GM21447 (cell line): ENCODE measurements at regions not wholly inside any gene's neighbourhood (a gene's known extent, or its start where the extent isn't known, plus 50 kb on each side); places are given as distances from the start of the nearest gene placed in this dataset.

Experiments
- ATAC-seq: cut with Tn5 transposase; IDR thresholded peaks from one replicate; pipeline ENCODE4 v1.9.1; 2021; ENCODE audit not compliant: unreplicated experiment

DNA sequence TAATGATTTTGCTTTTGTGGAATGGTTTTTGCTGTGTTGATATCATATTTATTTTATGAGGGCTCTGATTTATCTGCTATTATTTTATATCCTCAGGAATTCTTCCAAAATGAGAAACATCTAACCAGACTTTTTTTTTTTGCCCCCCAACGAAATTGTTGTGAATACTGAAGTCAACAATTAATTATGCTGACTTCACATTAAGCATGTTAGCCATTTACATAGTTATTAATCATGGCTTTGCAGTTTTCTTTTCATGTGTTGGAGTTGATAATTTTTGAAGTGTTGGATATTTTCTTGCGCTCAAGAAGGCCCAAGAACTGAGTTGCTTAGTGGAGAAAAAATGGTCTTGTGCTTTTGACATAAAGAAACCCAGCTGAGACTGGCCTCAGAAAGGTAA is 246.6 kb upstream of the CRY1 start:
- ATAC-seq, result no peak

DNA sequence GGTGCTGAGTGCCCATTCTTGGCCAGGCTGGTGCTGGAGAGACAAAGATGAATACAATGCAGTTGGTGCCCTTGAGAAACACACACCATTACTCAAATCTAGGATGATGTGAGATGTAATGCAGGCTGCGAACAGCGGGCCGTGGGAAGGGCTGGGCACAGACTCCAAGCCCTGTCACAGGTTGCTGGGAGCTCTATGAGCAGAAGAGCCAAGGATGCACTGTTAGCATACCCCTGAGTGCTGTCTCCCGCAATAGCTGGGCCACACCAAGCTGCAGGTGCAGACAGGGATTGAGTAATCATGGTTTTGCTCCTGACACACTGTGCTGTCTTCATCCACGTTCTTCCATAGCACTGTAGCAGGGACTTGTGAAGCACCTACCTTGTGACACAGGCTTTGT is 247.5 kb upstream of the CRY1 start:
- ATAC-seq, result no peak

DNA sequence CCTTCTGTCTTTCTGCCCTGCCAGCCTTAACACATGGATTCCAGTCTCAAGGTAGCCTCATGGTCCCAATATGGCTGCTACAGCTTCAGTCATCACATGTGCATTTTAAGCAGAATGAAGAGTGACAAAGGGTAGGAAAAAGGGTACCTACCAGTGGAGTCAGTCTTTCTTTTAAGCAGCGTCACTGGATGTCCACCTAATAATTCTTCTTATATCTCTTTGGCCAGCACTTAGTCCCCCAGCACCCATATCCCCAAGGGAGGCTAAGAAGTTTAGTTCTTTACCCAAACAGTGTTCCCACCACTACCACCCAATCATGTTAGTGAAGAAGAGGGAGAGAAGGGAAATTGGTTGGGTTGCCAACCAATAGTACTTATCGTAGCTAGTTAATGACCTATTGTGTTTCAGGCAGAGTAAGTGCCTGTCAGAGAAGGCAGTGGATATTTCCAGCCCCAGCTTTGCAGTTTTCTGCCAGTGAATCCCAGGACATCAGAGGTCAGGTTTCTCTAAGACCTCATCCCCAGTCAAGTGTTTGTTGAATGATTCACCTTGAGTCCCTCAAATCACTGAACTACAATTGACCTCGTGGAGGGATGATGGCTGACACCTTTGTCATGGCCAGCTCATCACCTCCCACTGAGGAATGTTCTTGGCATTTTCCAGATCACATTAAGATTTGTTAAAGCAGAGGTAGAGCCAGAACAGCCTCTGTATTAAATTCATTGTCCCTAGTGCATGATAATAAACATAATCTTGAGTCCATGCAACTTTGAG is 250.9 kb upstream of the CRY1 start:
- no peak for ATAC-seq

DNA sequence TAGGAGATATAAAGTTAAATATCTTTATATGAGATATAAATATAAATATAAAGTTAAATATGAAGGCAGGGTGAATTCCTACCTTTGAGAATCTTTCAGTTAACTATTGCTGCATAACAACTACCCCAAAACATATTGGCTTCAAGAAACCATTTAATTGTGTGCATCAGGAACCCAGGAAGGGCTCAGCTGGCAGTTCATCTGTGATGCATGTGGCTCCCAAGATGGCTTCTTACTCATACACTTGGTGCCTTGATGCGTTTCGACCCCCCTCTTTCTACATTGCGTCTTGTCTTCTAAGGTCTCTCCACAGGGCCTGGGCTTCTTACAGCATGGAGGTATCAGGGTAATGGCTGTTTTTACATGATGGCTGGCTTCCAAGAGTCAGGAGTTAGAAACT is 253.9 kb upstream of the CRY1 start:
- ATAC-seq, result no peak

DNA sequence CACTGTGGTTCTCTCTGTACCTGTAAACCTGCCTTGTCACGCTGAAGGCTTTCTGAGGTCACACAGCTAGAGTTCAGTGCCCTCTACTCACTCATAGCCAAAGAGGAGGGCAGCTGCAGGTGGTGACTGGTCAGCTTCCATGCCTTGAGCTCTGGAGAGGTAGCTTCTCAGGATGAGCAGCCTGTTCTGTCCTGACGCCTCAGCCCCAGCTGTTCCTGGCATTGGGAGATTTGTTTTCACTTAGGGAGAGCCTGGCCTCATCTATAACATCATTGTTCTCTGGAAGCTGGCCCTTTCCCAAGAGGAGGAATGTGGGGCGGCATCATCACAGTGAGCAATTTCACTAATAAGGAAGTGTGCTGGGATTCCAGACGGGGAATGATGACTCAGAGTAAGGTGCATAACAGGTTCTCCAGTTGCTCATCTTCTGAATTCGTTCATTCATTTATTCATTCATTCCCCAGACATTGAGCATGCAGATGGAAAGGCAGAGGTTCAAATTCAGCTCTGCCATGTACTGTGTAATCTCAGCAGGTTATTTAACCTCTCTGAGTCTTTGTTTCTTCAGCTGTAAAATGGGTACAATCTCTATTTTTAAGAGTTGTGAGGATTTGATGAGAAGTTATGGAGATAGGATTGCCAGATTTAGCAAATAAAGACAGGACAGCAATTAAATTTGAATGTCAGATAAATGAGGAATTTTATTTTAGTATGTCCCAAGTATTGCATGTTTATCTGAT is 255.8 kb upstream of the CRY1 start:
- no peak for ATAC-seq

DNA sequence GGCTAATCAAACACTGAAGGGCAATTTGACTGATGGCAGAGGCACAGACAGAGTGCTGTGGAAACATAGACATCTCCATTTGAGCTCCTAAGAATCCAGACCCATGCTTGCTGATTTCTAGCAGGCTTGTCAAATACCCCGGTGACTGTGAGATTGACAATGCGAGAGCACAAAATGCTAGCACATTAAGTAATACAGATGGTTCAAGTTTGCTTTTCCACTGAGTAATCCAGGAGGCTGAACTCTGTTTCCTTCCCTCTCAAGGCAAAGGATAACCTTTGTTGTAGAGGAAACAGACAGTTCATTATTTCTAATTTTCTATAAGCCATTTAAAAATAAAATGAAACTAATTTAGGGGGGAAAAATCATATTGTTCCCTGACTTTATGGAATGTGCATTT is 256.5 kb upstream of the CRY1 start:
- no peak for ATAC-seq

DNA sequence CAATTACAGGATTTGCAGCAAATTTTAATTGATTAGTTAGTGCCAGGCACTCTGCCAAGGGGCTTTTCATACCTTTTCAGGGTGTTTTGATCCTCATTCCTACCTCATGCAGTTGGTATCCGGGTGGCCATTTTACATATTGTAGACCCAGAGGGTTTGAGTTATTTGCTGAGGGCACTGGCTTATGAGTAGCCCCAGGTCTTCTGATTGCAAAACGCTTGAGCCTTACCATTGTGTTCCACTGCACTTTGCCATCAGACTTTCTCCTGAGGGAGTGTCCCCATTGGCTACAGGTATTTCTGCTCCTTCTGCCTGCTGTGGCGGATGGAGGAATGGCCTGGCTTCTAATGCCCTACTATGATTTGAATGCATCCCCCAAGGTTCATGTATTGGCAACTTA is 257.8 kb upstream of the CRY1 start:
- ATAC-seq, result no peak

DNA sequence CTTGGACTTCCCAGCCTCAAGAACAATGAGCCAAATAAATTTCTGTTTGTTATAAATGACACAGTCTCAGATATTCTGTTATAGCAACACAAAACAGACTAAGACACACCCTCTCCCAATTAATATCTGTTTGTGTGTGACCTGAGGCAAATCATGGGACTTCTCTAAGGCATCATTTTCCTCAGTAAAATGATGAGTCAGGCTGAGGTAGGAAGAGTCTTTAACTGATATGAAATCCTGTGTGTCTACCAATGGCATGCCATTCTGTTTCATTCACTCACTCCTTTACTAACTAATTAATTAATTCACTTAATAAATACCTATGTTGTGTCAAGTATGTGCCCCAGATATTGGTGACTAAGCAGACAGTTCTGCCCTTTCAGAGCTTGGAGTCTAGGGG is 258.4 kb upstream of the CRY1 start:
- ATAC-seq, result no peak

DNA sequence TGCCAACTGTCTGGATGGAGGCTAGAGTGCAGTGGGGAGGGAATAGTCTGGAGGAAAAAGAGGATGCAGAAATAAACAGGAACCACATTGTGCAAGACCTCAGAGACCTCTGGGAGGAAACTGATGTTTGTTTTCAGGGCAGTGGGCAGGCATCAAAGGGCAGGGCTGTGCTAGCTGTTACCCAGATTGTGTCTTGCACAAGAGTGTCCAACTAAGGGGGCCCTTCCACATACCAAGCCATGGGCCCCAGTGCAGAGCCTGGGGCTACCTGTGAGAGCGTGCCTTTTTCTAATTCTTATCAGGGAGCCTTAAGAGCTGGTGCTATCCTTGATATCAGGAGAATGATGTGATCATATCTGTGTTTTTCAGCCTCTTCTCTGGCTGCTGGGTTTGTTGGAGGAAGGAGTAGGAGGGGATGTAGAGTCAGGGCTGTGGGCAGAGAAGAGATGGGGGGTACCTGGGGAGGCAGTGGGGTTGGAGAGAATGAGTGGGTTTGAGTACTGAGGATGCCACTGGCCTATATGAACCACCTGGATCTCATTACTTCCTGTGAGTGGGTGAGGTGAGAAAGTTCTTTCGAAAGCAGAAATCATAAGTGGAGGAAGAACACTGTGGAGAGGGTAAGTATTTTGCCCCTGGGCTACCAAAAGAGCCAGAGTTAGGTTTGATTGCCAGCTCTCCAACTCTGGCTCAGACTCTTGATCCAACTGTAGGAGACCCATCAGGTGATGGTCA is 259.2 kb upstream of the CRY1 start:
- ATAC-seq, result no peak

DNA sequence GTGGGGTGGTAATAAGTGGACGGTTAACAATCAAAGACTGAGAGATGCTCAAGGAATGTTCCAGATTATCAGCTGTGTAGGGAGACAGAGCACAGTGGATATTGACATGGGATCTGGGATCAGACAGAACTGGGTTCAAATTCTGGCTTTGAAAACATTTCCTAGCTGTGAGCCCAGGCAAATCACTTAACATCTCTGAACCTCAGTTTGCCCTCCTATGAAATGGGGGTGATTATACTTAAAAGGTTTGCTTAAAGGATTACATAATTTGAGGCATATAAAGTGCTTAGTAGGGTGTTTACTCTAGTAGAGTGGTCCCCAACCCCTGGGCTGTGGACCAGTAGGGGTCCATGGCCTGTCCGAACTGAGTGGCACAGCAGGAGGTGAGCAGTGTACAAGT is 260.0 kb upstream of the CRY1 start:
- no peak for ATAC-seq

DNA sequence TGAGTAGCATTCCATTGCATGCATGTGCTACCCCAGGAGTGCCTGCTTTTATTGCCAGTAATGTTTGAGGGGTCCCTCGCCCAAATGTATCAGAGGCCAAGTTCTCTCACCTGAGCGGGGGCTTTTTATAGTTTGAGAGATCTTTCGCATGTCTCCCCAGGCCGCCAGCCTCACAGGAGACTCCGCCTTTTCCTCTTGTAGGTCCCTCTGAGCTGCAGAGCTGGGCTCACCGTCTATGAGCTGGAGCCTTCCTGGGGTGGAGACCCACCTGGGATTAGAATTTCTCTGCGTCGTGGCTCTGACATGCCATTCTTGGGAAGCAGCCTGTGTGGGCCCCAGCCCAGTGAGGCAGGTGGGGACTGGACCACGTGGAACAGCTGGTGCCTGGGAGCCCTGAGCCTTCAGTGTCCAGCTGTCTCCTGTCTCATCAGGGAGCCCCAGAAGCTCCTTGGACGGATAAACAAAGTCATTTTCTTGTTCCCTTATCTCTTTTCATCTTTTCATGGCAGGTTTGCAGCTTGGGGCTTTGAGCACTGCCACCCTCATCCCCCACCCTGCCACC is 261.7 kb upstream of the CRY1 start:
- no peak for ATAC-seq

DNA sequence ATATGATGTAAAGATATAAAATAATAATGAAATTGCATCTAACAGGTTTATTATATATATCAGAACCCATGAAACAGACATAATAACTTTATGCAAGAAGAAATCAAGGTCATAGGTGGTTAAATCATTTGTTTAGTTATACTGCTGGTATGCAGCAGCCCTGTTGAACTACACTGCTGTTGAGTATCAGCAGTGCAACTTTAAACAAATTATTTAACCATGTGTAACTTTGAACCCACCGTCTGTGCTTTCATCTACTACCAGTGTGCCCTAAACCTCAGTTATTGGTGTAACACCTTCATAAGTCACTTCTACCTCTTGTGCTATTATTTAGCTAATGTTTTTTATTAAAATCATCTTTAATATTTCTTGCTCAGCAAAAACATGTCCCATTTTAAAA is 262.3 kb upstream of the CRY1 start:
- no peak for ATAC-seq

DNA sequence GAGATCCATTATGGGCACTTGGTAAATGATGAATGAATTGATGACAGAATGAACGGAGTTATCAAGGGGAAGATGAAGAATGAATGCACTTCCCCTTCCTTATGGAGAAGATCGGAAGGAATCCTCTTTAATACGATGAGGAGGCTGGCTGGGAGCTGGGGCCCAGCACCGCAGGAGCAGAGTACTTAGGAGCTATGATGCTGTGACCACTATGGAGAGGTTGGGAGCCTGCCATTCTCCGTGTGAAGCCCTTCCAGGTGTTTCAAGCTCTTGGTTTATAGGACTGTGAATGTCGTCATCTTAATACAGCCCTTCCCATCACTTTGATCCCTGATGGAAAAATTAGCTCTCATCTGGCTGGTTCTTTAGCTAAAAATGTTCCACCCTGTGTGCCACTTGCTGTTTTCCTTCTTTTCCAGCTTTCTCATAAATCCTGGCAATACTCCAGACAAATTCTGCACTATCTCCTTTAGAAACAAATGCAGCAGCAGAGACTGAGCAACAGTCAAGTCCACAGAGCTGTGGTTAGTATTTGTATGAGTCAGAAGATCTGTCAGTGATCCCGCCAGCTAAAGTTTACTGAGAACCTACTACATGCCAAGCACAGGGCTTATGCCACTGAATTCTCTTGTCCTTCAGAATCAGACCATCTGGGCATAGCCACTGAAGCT is 263.1 kb upstream of the CRY1 start:
- no peak for ATAC-seq

DNA sequence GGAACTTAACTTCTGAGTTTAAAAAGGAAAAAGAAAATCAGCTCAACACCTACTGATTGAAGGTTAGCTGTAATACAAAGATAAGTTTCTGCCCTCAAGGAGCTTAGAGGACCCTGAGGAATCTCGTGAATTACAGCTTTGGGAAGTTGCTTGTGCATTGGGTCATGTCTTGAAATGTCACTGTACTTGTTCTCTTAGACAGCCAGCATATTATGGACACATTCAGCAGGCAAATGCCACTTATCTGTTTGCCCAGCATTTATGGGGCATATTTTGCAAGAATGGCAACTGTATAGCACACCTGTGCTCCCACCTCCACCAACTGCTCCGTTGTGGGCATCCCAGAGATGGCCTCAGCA is 263.6 kb upstream of the CRY1 start:
- ATAC-seq, result no peak

DNA sequence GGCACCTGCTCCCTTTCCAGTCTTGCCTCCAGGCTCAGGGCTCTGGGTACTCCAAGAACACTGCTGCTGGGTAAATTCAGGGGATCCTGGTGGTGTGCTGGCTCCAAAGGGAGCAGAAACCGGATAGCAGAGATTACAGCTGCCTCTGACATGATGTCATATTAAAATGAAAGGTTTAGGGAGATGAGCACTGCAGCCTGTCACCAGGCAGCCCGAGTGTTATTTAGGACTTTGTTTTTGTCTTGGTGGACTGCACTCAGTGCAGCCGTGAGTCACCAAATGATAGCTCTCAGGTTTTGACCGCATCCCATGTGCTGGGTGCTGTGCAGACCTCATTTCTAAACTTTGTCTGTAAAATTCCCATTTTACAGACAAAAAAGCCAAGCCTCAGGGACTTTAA is 266.0 kb upstream of the CRY1 start:
- no peak for ATAC-seq

DNA sequence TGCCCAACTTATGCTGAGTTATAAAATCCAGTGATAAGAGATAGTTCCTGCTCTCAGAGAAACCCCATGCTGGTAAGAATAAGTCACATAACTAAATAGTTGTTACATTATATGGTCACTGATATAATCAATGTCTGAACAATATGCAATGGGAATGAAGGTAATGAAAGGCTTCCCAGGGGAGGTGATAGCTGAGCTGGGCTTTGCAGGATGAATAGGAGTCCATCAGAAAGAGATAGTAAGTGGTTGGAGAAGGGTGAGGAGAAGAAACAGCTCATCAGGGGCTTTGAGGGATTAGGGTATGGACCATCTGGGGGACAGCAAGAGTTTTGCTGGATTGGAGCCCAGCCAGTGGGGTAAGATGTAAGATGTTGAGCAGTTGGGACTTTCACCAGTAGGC is 266.7 kb upstream of the CRY1 start:
- ATAC-seq, result no peak

DNA sequence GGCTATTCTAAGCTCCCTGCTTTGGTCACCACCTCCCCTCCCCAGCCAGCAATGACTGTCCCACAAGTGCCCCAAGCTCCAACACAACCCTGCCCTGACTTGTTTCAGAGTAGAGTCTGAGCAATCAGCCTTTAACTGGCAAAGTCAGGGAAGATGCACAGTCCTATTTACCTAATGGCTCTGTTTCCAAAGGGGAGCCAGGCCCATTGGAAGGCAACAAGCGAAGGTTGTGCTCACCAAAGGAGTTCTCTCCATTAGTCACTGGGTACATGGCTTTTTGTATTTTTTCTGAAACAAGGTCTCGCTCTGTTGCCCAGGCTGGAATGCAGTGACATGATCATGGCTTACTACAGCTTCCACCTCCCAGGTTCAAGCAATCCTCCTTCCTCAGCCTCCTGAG is 267.1 kb upstream of the CRY1 start:
- no peak for ATAC-seq

DNA sequence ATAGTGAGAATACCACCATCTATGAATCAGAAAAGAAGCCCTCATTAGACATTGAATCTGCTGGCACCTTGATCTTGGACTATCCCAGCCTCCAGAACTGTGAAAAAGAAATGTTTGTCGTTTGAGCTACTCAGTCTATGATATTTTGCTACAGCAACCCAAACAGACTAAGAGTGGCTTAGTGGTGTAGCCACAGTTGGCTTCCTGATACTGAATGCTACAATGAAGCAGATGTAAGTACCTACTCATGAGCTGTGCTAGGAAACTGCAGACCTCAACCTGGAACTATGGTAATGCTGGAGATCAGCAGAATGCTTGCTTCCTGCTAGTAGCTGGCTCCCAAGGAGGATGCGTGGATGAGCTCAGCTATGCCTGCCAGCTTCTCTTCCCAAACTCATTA is 268.6 kb upstream of the CRY1 start:
- no peak for ATAC-seq

DNA sequence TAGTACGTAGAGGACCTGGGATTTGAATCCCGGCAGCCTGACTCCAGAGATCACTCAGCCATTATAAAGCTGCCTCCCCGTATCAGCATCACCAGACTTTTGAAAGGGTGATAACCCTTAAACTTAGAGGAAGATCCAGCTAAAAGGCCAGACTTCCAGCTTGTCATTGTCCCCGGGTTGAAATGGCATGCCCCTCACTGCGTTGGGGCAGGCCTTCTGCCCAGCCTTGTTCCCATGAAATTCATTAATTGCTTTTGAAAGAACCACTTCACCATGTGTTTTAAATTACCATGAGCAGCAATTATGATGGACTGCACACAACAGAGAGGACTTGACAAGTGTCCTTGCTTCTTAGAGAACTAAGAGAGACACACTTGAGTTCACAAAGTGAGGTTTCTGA is 269.6 kb upstream of the CRY1 start:
- ATAC-seq, result no peak

DNA sequence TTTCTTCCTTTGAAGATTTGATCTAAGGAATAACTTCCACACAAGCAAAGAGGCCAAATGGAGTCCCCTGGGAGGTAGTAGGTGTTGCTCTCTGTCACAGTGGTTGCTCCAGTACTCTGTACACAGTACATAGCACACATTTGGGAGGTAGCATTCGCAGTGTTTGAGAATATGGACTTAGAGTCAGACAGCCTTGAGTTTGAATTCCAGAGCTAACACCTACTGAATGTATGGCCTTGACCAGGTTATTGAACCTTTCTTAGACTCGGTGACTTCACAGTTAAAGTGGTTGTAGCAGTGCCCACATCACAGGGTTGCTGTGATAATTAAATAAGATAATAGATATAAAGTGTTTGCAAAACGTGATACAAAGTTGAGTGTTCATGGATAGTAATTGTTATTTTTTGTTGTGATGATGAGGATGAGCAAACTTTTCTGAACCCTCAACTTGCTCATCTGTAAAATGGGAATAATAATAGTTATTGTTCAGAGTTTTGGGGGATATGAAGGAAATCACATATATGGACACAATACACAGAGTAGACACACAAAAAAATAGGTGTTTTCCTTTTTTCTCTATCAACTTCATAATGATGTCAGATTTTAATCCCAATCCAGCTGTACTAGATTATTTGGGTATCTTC is 271.6 kb upstream of the CRY1 start:
- no peak for ATAC-seq

DNA sequence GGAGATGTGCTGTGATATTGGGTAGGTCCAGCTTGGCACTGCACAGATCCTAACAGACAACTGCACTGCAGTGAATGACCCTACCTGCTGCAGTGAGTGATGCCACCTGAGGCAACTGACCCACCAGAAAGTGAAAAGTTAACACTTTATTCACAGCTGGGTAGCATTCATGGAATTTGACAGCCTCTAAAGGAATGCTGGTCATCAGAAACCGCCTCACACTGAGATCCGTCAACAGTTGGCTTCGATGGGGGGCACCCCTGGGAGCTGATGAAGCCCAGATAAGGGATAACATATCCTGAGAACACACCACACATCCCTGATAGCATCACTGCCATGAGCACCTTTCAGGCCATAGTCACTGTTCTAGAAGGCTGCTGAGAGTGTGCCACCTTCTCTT is 272.4 kb upstream of the CRY1 start:
- ATAC-seq, result no peak
